Left ventricle myocardium inferior (tissue), 1 donor: ENCODE measurements at regions not wholly inside any gene's neighbourhood (a gene's known extent, or its start where the extent isn't known, plus 50 kb on each side); places are given as distances from the start of the nearest gene placed in this dataset.

Experiments
- DNase-seq: peaks from one replicate; pipeline ENCODE4 v3.0.0-alpha.2; 2020
- H3K27ac ChIP-seq: fragments of 200-600 bp; replicated peaks from 2 replicates; pipeline ENCODE4 v1.8.0; 2021
- H3K27me3 ChIP-seq: fragments of 200-600 bp; 2 replicates; pipeline ENCODE4 v1.8.0; 2021; ENCODE audit warnings: low read depth
- H3K36me3 ChIP-seq: fragments of 200-600 bp; 2 replicates; pipeline ENCODE4 v1.8.0; 2021
- H3K4me1 ChIP-seq: fragments of 200-600 bp; 2 replicates; pipeline ENCODE4 v1.8.0; 2021
- H3K4me3 ChIP-seq: fragments of 200-600 bp; 2 replicates; pipeline ENCODE4 v1.8.0; 2021; ENCODE audit warnings: mild to moderate bottlenecking, moderate library complexity
- H3K9me3 ChIP-seq: fragments of 200-600 bp; replicated peaks from 2 replicates; pipeline ENCODE4 v1.8.0; 2021
- CTCF ChIP-seq: fragments of 200-600 bp; IDR thresholded peaks from 2 replicates; pipeline ENCODE4 v1.8.0; 2021; ENCODE audit warnings: antibody characterized with exemption, mild to moderate bottlenecking, borderline replicate concordance
- intact Hi-C: fragments of 100-400 bp; cut with micrococcal nuclease; formaldehyde crosslinking; loops from one replicate; pipeline ENCODE4 v1.11.0; 2022
- donor health status: DM: no; HTN: yes; CAD: no; lungs with severe emphysema.

- intact Hi-C loops = no loop called here
These were observed 449.1 kb upstream of the SMIM31 start for GRCh38 chr4:164304861-164305260.

GRCh38 chr4:164307262-164307661 lies 446.7 kb upstream of the SMIM31 start:
- Histone ChIP-seq H3K27ac (no peak overlapping the region), H3K36me3 (no peaks in the 10 kb centered on the region), H3K27me3 (no peaks in the 10 kb centered on the region), H3K4me1 (no peaks in the 10 kb centered on the region), H3K4me3 (no peak overlapping the region), H3K9me3 (no peaks in the 10 kb centered on the region)
- intact Hi-C loops = no loop called here
- no peak for TF ChIP-seq CTCF
- DNase-seq = no peak

More at GRCh38 chr4:164304861-164305260, 449.1 kb upstream of the SMIM31 start:
- Histone ChIP-seq H3K4me3 (no peak overlapping the region), H3K4me1 (no peaks in the 10 kb centered on the region), H3K36me3 (no peaks in the 10 kb centered on the region), H3K27me3 (no peaks in the 10 kb centered on the region), H3K27ac (no peak overlapping the region), H3K9me3 (no peaks in the 10 kb centered on the region)
- DNase-seq = no peak
- no peak for TF ChIP-seq CTCF

GRCh38 chr4:164312671-164313070 lies 441.3 kb upstream of the SMIM31 start:
- Histone ChIP-seq H3K27ac (no peak overlapping the region), H3K27me3 (no peaks in the 10 kb centered on the region), H3K9me3 (peaks cover 7% of the 10 kb centered on the region), H3K4me1 (no peaks in the 10 kb centered on the region), H3K36me3 (no peaks in the 10 kb centered on the region), H3K4me3 (no peak overlapping the region)
- no peak for TF ChIP-seq CTCF
- intact Hi-C loops = no loop called here
- no peak for DNase-seq

- intact Hi-C loops = no loop called here
- no peak for TF ChIP-seq CTCF
- H3K4me1 ChIP-seq = no peaks in the 10 kb centered on the region
- DNase-seq = no peak
- H3K4me3 ChIP-seq = no peak overlapping the region
- no peaks in the 10 kb centered on the region for H3K36me3 ChIP-seq
- H3K27ac ChIP-seq = no peak overlapping the region
- H3K27me3 ChIP-seq = no peaks in the 10 kb centered on the region
- peaks cover 7% of the 10 kb centered on the region for H3K9me3 ChIP-seq
These were observed 440.1 kb upstream of the SMIM31 start for GRCh38 chr4:164313853-164314252.

- Histone ChIP-seq H3K27ac (no peak overlapping the region), H3K36me3 (no peaks in the 10 kb centered on the region), H3K27me3 (no peaks in the 10 kb centered on the region), H3K9me3 (peaks cover 7% of the 10 kb centered on the region), H3K4me1 (no peaks in the 10 kb centered on the region), H3K4me3 (no peak overlapping the region)
- TF ChIP-seq CTCF = no peak
- intact Hi-C loops = no loop called here
- DNase-seq = no peak
These were observed 435.6 kb upstream of the SMIM31 start for GRCh38 chr4:164318350-164318749.

- Histone ChIP-seq H3K9me3 (peaks cover 7% of the 10 kb centered on the region), H3K4me1 (no peaks in the 10 kb centered on the region), H3K36me3 (no peaks in the 10 kb centered on the region), H3K4me3 (no peak overlapping the region), H3K27me3 (no peaks in the 10 kb centered on the region), H3K27ac (no peak overlapping the region)
- intact Hi-C loops = no loop called here
- no peak for DNase-seq
- no peak for TF ChIP-seq CTCF
These were observed 434.2 kb upstream of the SMIM31 start for GRCh38 chr4:164319688-164320087.
